GM21515 (cell line): ENCODE measurements at regions not wholly inside any gene's neighbourhood (a gene's known extent, or its start where the extent isn't known, plus 50 kb on each side); places are given as distances from the start of the nearest gene placed in this dataset.

Experiments used
- ATAC-seq: cut with Tn5 transposase; IDR thresholded peaks from one replicate; pipeline ENCODE4 v1.9.1; 2021; ENCODE audit not compliant: unreplicated experiment

DNA sequence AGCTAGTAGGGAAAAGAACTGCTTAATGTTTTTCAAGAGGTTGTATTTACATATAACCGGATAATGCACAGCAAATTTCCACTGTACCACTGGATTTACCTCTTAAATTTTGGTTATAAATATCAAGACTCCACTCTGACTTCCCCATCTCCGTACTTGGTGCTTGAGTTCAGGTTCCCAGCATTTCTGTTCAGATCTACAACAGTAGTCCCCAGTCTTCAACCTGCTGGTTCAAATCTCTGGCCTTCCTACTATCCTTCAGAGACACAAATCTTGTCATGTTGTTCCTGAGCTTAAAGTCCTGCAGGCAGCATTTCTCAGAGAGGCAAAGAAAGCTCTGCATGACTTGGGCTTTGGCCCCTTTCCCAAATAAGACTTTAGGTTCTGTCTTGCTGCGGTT, 392.6 kb upstream of the ATP5MC3 start:
- ATAC-seq, result no peak

DNA sequence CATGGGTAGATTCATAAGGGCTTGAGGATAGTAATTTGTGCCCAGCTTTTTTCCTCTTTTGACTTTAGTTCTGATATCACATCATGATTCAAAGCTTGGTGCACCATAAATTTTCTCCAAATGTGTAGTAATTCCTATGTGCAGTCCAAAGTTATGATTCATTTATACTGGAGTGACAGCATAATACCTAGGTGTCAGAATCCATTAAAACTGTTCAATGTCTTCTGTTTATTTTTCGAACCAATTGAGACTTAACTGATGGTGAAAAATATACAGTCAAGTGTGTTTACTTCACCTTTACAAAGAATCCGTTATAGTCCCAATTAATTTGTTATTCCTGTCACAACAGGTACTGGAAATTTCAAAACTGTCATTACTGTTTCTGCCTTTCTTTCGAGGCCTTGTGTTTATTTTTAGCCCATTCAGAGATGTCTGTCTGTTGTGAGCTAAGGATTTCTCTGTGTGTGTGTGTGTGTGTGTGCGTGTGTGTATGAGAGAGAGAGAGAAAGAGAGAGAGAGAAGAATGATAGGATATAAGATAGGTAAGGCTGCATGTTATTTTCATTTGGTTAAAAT, 389.7 kb upstream of the ATP5MC3 start:
- ATAC-seq, result no peak

GRCh38 chr2:175568109-175568730, 386.7 kb upstream of the ATP5MC3 start:
- no peak for ATAC-seq

- ATAC-seq, result no peak
Measured at GRCh38 chr2:175567435-175568061, 386.0 kb upstream of the ATP5MC3 start.

DNA sequence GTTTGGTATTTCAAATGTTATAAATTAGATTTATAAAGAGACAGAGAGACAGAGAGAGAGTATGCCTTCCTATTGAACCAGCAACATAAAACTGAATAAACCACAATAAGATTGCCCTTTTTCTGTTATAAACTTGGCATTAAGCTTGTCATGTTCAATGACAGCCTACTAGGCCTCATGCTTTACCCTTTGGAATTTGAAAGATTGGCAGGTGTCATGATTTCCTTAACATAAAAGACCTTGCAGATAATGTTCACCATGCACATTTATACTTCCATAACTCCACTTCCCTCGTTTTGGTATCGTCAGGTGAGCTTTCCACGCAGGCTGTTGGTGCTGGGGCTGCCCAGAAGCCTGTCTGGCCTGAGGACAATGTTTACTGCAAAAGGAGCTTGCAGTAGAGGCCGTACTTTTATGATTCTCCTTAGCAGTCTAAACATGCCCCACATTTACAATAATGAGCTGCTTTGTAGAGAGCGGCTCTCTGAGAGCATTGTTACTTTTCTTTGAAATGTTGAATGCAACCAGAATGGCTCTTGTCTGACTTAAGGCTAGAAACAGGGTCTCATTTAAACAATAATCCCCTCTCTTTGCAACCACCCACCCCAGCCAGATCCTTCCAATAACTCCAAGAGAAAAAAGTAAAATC, 379.1 kb upstream of the ATP5MC3 start:
- ATAC-seq, result no peak

DNA sequence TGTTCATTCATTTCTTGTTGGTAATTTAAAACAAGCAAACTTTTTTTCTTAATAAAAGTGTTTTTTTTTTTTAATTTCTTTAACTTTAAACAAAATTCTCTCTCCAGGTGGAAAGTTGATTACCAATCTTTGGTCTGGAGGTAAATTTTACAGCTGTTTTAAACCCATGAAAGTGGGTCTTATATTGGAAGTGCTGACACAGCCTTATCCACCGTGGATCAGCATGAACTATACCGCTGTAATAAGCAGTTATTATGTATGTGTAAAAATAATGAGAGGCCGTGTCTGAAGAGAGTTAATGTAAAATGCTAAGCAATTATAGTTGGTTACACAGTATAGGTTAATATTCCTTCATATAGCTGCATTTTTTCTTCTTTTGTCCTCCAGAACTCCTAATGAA, 378.1 kb upstream of the ATP5MC3 start:
- no peak for ATAC-seq

DNA sequence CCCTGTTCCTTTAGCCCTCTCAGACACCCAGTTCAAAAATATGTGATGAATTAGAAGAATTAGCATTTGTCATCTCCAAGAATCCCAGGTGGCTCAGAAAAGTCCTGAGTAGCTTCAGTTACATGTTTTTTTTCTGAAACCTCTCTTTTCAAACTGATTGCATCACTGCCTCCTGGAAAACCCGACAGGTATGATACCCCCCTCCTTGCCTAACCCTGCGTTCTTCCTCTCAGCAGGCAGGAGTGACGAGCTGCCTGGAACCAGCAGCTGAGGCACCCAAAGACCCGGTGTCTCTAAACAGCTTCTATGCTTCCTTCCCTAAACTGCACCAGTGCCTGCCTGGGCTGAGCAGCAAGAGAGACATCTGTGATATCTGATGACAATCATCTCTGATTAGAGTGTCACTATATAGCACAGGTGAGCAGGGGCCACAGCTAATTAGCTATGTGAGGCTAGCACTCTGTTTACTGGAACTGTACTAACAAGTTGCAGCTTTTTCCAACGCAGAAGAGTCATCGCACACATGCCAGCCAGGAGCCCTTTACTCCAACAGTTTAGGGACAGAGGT, 376.4 kb upstream of the ATP5MC3 start:
- no peak for ATAC-seq

DNA sequence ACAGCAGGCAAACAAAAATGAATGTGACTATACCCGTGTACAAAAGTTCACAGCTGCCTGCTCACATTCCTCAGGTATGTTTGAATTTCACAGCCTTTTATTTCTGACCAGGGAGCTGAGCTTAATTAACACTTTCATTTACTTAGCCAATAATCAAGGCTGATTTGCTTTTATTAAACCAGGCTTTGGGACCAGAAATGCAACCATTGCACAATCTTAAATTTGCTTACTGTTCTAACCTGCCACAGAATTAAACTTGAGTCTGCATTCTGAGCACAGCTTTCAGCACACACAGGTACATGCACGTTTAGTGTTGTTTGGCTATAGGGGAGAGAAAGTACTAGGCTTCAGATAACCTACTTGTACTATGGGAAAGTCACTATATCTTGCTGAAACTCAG, 372.4 kb upstream of the ATP5MC3 start:
- ATAC-seq, result no peak

- no peak for ATAC-seq
Measured at GRCh38 chr2:175552902-175553301, 371.4 kb upstream of the ATP5MC3 start.

DNA sequence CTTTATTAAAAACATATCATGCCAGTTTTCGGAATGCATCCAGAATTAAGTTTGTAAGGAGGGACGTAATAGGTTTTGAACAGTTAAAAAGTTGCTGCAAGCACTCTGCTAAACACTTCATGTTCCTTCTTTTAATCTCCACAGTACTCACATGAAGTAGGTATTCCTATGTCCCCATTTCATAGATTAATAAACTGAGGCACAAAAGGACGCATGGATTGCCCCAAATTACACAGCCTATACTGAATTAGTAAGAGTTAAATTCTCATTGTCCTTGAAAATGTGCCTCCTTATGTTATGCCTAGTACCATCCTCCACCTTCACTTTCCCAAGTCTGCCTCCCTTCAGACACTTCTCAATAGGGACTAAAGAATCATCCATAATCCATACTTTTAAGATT, 358.9 kb upstream of the ATP5MC3 start:
- ATAC-seq, result no peak

GRCh38 chr2:175539122-175539521, 357.6 kb upstream of the ATP5MC3 start:
- no peak for ATAC-seq

- ATAC-seq, result no peak
Measured at GRCh38 chr2:175536059-175536458, 354.5 kb upstream of the ATP5MC3 start.

DNA sequence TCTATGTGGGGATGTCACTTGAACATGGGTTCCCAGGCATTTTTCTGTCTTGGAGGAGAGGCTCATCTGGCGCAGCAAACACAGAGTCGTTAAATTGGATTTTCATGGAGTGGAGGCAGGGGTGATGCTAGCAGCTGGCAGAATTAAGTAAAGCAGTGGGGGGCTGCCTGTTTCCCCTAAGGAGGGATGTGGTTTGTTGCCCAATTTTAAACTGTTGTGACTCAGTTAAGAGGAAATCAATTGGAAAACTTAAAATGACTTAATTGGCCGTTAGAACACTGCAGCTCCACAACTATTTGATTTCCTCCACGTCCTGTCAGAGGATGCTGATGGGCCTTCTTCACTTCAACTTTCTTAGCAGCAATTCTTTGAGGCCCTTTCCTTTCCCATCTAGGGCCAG, 354.1 kb upstream of the ATP5MC3 start:
- ATAC-seq, result no peak

DNA sequence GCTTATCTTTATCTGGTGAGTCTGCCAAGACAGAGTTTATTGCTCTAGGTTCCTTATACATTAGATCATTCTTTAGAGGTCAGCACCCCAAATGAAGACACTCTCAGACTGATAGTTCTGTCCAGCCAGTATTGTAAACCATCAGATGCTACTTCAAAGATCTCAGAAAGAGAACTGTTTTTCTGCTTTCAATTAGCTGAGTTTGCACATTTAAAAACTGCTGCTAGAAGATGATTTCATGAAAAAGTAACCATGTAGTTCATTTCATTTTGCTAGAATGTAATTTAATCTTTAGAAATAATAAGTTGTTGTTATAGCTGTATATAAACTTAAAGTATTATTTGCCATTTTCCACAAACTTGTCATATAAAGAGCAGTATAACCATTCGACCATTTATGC, 344.5 kb upstream of the ATP5MC3 start:
- ATAC-seq, result no peak

GRCh38 chr2:175523001-175523400, 341.5 kb upstream of the ATP5MC3 start:
- no peak for ATAC-seq

- no peak for ATAC-seq
Measured at GRCh38 chr2:175518206-175518605, 336.7 kb upstream of the ATP5MC3 start.

GRCh38 chr2:175516555-175516954, 335.0 kb upstream of the ATP5MC3 start:
- ATAC-seq, result no peak

DNA sequence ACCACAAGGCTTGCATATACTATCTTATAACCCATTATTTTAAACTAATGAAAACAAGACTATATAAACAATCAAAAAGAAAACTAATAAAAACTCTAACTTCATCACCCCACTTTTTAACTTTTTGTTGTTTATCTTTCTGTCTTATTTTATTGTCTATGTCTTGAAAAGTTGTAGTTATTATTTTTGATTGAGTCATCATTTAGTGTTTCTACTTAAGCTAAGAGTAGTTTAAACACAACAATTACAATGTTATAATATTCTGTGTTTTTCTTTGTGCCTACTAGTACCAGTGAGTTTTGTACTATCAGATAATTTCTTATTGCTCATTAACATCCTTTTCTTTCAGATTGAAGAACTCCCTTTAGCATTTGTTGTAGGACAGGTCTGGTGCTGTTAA, 318.7 kb upstream of the ATP5MC3 start:
- ATAC-seq, result no peak

DNA sequence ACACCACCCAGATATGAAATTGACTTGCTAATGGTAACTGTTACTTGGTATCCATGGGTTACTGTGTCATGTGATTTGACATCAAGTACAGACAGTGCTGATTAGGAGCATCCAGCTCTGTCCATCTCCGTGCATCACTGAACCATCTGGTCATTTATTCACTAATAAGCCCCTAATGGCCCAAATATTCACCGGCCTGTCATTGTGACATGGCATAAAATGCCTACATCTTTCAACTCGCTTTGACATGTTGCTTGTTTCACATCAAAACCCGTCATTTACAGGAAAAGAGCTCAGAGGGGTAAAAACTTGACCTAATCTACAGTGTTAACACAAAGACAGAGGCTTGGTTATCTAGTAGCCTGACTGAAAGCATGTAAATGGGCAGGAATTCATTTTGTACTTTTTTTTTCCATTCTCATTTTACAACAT, 308.9 kb upstream of the ATP5MC3 start:
- ATAC-seq, result no peak

DNA sequence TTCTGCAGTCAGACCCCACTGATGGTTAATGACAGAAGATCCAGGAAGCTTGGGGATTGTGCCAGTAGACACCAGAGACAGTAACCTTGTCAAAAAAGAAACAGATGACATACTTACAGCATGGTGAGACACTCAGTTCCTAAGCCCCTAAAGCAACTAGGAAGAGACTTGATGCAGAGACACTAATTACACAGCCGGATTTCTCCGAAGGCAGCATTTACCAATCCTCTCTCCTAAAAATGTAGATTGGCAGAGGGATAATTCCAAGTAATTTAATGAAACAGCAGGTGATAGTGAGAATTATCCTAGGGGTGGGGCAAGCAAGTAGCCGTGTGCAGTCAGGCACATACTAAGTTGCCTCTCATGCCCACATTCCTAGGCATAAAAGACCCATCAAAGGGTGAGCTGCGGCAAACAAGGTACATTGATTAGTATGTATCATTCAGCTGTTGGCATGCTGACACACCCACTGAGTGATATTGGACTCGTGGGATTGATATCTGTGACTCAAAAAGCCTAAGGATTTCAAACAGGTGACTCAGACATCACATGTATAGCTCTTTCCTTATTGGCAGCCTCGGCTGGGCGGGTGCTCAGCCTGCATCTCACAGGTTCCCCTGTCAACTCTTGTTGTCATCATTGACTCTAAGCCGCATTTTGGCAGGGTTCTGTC, 296.7 kb upstream of the ATP5MC3 start:
- no peak for ATAC-seq

GRCh38 chr2:175476948-175477347, 295.4 kb upstream of the ATP5MC3 start:
- ATAC-seq, result no peak
